WERI-Rb-1 (cell line): ENCODE measurements at regions not wholly inside any gene's neighbourhood (a gene's known extent, or its start where the extent isn't known, plus 50 kb on each side); places are given as distances from the start of the nearest gene placed in this dataset.

Experiments used
- DNase-seq: peaks from one replicate; pipeline ENCODE4 v3.0.0-alpha.2; 2020
- H3K27ac ChIP-seq: fragments of 250-450 bp; sonication (Bioruptor Pico); 2 replicates; pipeline ENCODE4 v1.5.1; 2020; ENCODE audit warnings: mild to moderate bottlenecking, moderate library complexity
- H3K27me3 ChIP-seq: fragments of 250-450 bp; sonication (Bioruptor Pico); 2 replicates; pipeline ENCODE4 v1.5.1; 2021; ENCODE audit warnings: mild to moderate bottlenecking, low read depth, moderate library complexity; ENCODE audit not compliant: insufficient read depth, severe bottlenecking
- H3K36me3 ChIP-seq: fragments of 250-450 bp; sonication (Bioruptor Pico); 2 replicates; pipeline ENCODE4 v1.5.1; 2020; ENCODE audit warnings: mild to moderate bottlenecking, moderate library complexity
- H3K4me3 ChIP-seq: 2 replicates; pipeline ENCODE4 v1.5.1; 2011; ENCODE audit warnings: low read depth, mild to moderate bottlenecking, control low read depth, low read length
- H3K9me3 ChIP-seq: fragments of 250-450 bp; sonication (Bioruptor Pico); 2 replicates; pipeline ENCODE4 v1.5.1; 2021; ENCODE audit warnings: mild to moderate bottlenecking, moderate library complexity; ENCODE audit not compliant: severe bottlenecking
- CTCF ChIP-seq: IDR thresholded peaks from 2 replicates; pipeline ENCODE4 v1.5.1; 2011; ENCODE audit warnings: low read depth, mild to moderate bottlenecking, control low read depth, inconsistent platforms, low read length

- no peaks in the 10 kb centered on the region for H3K36me3 ChIP-seq
- no peak for TF ChIP-seq CTCF
- H3K4me3 ChIP-seq, result no peak overlapping the region
- no peaks in the 10 kb centered on the region for H3K27me3 ChIP-seq
- H3K9me3 ChIP-seq, result no peaks in the 10 kb centered on the region
- DNase-seq, result peak; percentile 60
- H3K27ac ChIP-seq, result no peak overlapping the region
These were observed 116.8 kb upstream of the WNT4 start for GRCh38 chr1:22259551-22260282.

GRCh38 chr1:22260860-22261432, 118.0 kb upstream of the WNT4 start:
- Histone ChIP-seq H3K27me3 (peaks cover 6% of the 10 kb centered on the region), H3K9me3 (no peaks in the 10 kb centered on the region), H3K4me3 (no peak overlapping the region), H3K27ac (no peak overlapping the region), H3K36me3 (no peaks in the 10 kb centered on the region)
- no peak for TF ChIP-seq CTCF
- no peak for DNase-seq

DNA sequence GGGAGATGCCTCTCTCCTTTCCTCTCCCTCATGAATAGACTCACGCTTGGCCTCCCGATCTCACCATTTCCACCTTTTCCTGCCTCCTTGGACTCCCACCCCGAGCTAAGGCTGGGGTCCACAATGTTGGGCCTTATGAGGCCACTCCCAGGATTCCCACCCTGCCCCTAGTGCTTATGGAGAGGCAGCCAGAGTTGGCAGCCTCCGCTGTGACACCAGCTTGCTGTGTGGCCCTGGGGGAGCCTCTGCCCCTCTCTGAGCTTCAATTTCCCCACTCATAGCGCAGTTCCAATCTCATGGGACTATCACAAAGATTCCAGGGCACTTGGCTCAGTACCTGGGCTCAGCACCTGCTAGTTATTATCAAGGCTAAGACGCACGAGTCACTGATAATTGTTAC, 118.7 kb upstream of the WNT4 start:
- H3K36me3 ChIP-seq, result no peaks in the 10 kb centered on the region
- H3K27me3 ChIP-seq, result peaks cover 10% of the 10 kb centered on the region
- H3K4me3 ChIP-seq, result no peak overlapping the region
- TF ChIP-seq CTCF, result no peak
- no peaks in the 10 kb centered on the region for H3K9me3 ChIP-seq
- H3K27ac ChIP-seq, result no peak overlapping the region
- DNase-seq, result no peak

DNA sequence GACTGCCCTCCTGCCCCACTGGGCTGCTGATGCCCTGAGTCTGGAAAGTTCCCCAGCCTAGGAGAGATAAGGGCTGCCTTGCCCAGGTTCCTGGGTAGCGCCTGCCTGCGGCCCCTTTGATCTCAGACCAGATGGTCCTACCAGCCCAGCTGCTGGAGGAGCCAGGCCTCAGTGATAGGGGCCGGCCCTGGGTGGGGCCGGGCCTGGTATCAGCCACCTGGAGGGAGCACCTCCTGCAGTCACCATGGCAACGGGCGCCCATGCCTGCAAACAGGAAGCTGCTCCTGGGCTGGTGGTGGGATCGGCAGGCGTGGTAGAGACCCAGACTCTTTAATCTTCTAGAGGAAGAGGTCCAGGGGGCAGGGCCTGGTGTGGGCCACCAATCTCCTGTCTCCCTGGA, 119.7 kb upstream of the WNT4 start:
- no peak overlapping the region for H3K27ac ChIP-seq

GRCh38 chr1:22263359-22263758, 120.5 kb upstream of the WNT4 start:
- Histone ChIP-seq H3K9me3 (no peaks in the 10 kb centered on the region), H3K27me3 (peaks cover 12% of the 10 kb centered on the region), H3K4me3 (no peak overlapping the region), H3K36me3 (no peaks in the 10 kb centered on the region), H3K27ac (no peak overlapping the region)
- no peak for DNase-seq
- TF ChIP-seq CTCF, result no peak

More for the DNA sequence above, 119.7 kb upstream of the WNT4 start:
- DNase-seq, result peak; percentile 74
- H3K27me3 ChIP-seq, result peaks cover 12% of the 10 kb centered on the region
- no peaks in the 10 kb centered on the region for H3K36me3 ChIP-seq
- no peak overlapping the region for H3K4me3 ChIP-seq
- no peaks in the 10 kb centered on the region for H3K9me3 ChIP-seq
- TF ChIP-seq CTCF, result no peak
